Upper lobe of right lung (tissue), 1 donor: ENCODE measurements at regions not wholly inside any gene's neighbourhood (a gene's known extent, or its start where the extent isn't known, plus 50 kb on each side); places are given as distances from the start of the nearest gene placed in this dataset.

Experiments
- ATAC-seq: fragments of 200-7000 bp; cut with Tn5 transposase; one replicate; pipeline ENCODE4 v1.9.1; 2020; ENCODE audit warnings: mild to moderate bottlenecking, moderate library complexity
- DNase-seq: peaks from one replicate; pipeline ENCODE4 v3.0.0-alpha.2; 2020
- H3K27ac ChIP-seq: fragments of 200-600 bp; one replicate; pipeline ENCODE4 v1.8.0; 2022
- H3K27me3 ChIP-seq: fragments of 200-600 bp; one replicate; pipeline ENCODE4 v1.8.0; 2022; ENCODE audit warnings: mild to moderate bottlenecking
- H3K36me3 ChIP-seq: fragments of 200-600 bp; one replicate; pipeline ENCODE4 v1.8.0; 2022
- H3K4me1 ChIP-seq: fragments of 200-600 bp; one replicate; pipeline ENCODE4 v1.8.0; 2022
- H3K4me3 ChIP-seq: fragments of 200-600 bp; one replicate; pipeline ENCODE4 v1.8.0; 2022; ENCODE audit warnings: mild to moderate bottlenecking
- H3K9me3 ChIP-seq: fragments of 200-600 bp; one replicate; pipeline ENCODE4 v1.8.0; 2022
- intact Hi-C: fragments of 100-400 bp; cut with DNase I; formaldehyde crosslinking; loops from one replicate; pipeline ENCODE4 v1.11.0; 2022
- TF ChIP-seq, protein P1 (sequence below): fragments of 200-600 bp; IDR thresholded peaks from one replicate; pipeline ENCODE4 v1.8.0; 2022; ENCODE audit warnings: antibody characterized with exemption
- donor health status: DM: no; HTN: yes; CAD: no; lungs with severe emphysema.

DNA sequence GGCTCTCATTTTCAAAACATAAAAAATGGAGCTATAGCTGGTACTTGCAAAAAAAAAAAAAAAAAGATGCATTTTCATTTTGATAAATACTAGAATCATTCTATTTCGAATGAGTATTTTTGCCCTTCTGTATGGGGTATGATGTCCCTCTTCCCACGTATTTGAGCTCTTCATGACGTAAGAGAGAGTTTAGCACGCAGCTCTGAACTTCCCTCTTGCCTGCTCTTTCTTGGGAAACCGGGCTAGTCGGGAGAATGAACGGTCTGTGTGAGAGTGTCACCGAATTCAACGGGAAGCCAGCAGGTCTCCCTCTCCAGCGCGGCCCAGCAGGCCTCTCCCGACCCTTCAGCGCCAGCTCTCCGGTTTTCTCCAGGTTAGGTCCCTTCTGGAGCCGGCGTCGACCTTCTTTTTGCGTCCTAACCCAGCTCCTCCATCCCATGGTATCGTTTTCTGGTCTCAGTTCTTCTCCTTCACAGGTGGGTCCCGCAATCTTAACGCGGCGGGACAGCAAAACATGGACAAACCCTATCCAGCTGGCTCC is 159.2 kb upstream of the PITRM1 start:
- Histone ChIP-seq H3K4me3 (no peak overlapping the region), H3K27me3 (no peaks in the 10 kb centered on the region), H3K36me3 (no peaks in the 10 kb centered on the region), H3K27ac (no peak overlapping the region), H3K9me3 (no peaks in the 10 kb centered on the region), H3K4me1 (no peaks in the 10 kb centered on the region)
- DNase-seq (no peak), ATAC-seq (peak; percentile 28)
- TF ChIP-seq, protein P1, sequence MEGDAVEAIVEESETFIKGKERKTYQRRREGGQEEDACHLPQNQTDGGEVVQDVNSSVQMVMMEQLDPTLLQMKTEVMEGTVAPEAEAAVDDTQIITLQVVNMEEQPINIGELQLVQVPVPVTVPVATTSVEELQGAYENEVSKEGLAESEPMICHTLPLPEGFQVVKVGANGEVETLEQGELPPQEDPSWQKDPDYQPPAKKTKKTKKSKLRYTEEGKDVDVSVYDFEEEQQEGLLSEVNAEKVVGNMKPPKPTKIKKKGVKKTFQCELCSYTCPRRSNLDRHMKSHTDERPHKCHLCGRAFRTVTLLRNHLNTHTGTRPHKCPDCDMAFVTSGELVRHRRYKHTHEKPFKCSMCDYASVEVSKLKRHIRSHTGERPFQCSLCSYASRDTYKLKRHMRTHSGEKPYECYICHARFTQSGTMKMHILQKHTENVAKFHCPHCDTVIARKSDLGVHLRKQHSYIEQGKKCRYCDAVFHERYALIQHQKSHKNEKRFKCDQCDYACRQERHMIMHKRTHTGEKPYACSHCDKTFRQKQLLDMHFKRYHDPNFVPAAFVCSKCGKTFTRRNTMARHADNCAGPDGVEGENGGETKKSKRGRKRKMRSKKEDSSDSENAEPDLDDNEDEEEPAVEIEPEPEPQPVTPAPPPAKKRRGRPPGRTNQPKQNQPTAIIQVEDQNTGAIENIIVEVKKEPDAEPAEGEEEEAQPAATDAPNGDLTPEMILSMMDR: no peak
- intact Hi-C loops: no loop called here

DNA sequence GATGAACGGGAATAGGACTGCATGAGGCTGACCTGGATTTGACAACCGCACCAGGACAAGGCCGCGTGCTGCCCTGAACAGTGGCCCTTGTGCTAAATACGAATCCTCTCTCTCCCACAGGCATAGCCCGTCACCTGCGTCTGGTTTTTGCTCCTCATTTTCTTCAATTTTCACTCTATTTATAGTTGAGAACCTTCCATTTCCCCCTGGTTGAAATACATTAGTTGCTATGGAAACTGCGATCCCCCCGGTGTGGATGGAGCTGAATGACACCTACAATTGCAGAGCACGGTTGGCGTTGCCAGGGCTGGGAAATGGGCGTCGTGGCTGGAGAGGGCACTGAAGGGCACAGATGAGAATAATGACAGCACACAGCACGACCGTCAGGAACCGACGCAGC is 158.6 kb upstream of the PITRM1 start:
- intact Hi-C loops: no loop called here
- H3K4me1 ChIP-seq: no peaks in the 10 kb centered on the region
- TF ChIP-seq, protein P1: no peak
- ATAC-seq (no peak), DNase-seq (no peak)
- H3K27me3 ChIP-seq: no peaks in the 10 kb centered on the region
- H3K36me3 ChIP-seq: no peaks in the 10 kb centered on the region
- no peaks in the 10 kb centered on the region for H3K9me3 ChIP-seq
- H3K4me3 ChIP-seq: no peak overlapping the region
- no peak overlapping the region for H3K27ac ChIP-seq

DNA sequence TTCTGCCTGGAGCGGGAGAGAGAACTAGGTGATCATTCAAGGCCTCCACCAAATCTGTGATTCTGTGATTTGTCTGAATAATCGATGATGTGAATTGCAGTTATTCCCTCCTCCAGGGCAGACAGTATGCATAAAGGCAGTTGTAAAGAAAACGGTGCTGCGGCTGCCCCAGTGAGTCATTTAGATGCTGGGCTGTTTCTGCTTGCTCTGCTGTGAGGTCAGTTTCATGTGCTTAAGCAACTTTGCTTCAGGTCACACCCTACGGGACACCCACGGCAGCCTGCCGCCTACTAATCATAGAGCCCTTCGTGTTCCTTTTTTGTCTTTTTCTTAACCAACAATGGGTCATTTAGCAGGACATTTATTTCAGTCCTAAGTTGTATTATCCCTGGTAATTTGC is 158.1 kb upstream of the PITRM1 start:
- intact Hi-C loops: no loop called here
- peak; percentile 76 for DNase-seq
- peak; percentile 94 for ATAC-seq
- Histone ChIP-seq H3K27me3 (no peaks in the 10 kb centered on the region), H3K4me1 (no peaks in the 10 kb centered on the region), H3K9me3 (no peaks in the 10 kb centered on the region), H3K4me3 (no peak overlapping the region), H3K36me3 (no peaks in the 10 kb centered on the region), H3K27ac (no peak overlapping the region)
- TF ChIP-seq, protein P1: no peak

DNA sequence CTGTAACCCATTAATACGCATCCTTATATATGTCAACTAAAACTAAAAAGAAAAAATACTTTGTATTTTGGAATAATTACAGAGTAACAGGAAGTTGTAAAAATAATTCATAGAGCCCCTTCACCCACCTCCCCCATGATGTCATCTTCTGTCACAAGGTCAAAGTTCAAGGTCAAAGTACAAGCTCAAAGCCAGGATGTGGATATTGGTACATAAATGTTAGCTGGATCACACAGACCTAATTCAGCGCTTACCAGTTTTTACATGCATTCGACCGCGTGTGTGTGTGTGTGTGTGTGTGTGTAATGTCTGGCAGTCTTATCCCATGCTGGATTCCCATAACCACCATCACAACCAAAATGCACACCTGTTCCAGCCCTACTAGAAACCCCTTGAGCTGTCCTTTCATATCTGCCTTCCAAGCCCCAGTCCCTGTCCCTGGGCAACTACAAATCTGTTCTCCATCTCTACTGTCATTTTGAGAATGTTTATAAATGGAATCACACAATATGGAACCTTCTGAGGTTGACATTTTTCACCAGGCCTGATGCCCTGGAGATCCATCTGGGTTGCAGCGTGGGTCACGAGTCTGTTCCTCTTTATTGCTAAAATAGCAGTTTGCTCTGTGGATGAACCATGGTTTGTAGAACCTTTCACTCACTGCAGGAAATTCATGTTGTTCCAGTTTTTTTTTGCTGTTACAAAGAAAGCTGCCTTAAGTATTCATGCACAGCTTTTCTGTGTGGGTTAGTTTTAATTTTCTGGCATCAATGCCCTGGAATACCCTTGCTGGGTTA is 153.6 kb upstream of the PITRM1 start:
- ATAC-seq (peak; percentile 35), DNase-seq (no peak)
- TF ChIP-seq, protein P1: no peak
- no peaks in the 10 kb centered on the region for H3K4me1 ChIP-seq
- H3K27me3 ChIP-seq: no peaks in the 10 kb centered on the region
- H3K4me3 ChIP-seq: no peak overlapping the region
- no peak overlapping the region for H3K27ac ChIP-seq
- H3K9me3 ChIP-seq: no peaks in the 10 kb centered on the region
- intact Hi-C loops: no loop called here
- H3K36me3 ChIP-seq: no peaks in the 10 kb centered on the region

DNA sequence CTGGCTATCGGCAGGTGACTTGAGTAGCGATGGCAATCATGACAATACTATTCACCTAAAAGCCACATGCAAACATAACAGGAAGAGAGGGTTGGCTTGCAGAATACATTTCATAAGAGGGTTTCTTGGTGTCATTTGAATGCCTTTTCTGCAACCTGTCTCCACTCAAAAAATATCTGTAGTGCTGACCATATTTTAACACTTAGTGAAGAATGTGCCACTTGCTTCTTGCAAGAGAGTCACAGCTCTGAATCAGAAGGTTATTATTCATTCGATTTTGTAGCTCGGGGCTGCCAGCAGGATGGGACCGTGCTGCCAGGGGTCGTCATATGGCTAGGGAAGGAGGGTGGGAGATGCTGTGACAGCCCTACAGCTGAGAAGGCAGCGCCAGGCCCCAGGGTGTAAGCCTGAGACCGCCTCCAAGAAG is 152.0 kb upstream of the PITRM1 start:
- H3K9me3 ChIP-seq: no peaks in the 10 kb centered on the region
- ATAC-seq (no peak), DNase-seq (no peak)
- H3K36me3 ChIP-seq: no peaks in the 10 kb centered on the region
- H3K4me3 ChIP-seq: no peak overlapping the region
- no peak overlapping the region for H3K27ac ChIP-seq
- no peaks in the 10 kb centered on the region for H3K4me1 ChIP-seq
- intact Hi-C loops: no loop called here
- no peaks in the 10 kb centered on the region for H3K27me3 ChIP-seq
- TF ChIP-seq, protein P1: no peak
